ENCODE measurements at regions not wholly inside any gene's neighbourhood (a gene's known extent, or its start where the extent isn't known, plus 50 kb on each side); places are given as distances from the start of the nearest gene placed in this dataset.

DNA sequence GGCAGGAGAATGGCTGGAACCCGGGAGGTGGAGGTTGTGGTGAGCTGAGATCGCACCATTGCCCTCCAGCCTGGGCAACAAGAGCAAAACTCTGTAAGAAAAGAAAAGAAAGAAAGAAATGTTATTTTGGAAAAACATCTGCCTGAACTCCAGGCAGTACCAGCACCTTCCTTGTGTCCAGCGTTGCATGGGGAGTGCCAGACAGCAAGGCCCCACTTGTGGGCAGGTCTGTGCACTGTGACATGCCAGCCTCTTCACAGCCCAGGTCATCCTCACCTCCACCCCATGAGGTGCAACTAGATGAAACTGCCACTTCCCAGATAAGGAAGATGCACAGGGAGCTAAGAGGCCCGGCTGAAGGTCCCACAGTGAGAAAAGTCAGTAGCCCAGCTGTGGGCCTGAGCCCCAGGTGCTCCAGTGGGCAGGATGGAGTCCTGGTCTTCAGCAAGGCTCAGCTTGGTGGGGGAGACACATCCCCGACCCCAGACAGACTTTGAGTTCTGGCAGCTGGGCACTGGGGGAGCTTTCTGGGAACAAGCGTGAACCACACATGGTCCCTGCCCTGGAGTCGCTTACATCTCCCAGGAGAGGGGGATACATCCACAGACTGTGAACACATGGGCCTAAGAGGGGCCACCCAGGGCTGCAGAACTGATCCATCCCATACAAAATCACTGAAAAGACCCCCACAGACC is 146.9 kb upstream of the IER5L start:
- no peaks in the 10 kb centered on the region for H4K20me1 ChIP-seq (ENCODE audit: insufficient read depth)
- H3K36me3 ChIP-seq (replicated peaks in 1 of 2; ENCODE audit: control insufficient read depth in 1 of 2, insufficient read depth in 2 of 2, low read length in 1 of 2) = no peaks in the 10 kb centered on the region
- no peak overlapping the region for H2AFZ ChIP-seq (ENCODE audit: low read depth)
- no peak overlapping the region for H3K4me3 ChIP-seq (ENCODE audit: low read depth in 2 of 2, low read length in 1 of 2)
- H3K9me2 ChIP-seq = no peaks in the 10 kb centered on the region
- H3K27me3 ChIP-seq (ENCODE audit: insufficient read depth) = no peaks in the 10 kb centered on the region
- peaks cover 11% of the 10 kb centered on the region for H3F3A ChIP-seq (replicated peaks; ENCODE audit: insufficient read depth)
- no peak for DNase-seq
- H3K9ac ChIP-seq = no peak overlapping the region
- H3K79me2 ChIP-seq (ENCODE audit: insufficient read depth) = 0 out of 2 replicates have a peak, but pooled peaks cover 3% of the 10 kb centered on the region
- no peak overlapping the region for H3K27ac ChIP-seq (ENCODE audit: low read depth in 2 of 2, low read length in 1 of 2)
- TF ChIP-seq RAD21 (IDR thresholded peaks at IDR 0.05; ENCODE audit: low read length) (0 out of 2 replicates have a peak, but pooled peaks have one; percentile 5), MXI1 (IDR thresholded peaks at IDR 0.05; ENCODE audit: low read depth, low read length) (no peak), SIN3A (IDR thresholded peaks at IDR 0.05; ENCODE audit: borderline replicate concordance, low read depth, low read length) (no peak)
- H3K9me3 ChIP-seq = no peaks in the 10 kb centered on the region
- WGBS (ENCODE audit: low lambda C conversion rate) = 96% methylated on average over 6 of the region's 7 CpGs
- POLR2A ChIA-PET = interaction anchor here (1.5 kb wide), 1 partner anchor 9 kb away, joined by 7 read pairs; no protein-coding TSS in a partner anchor
- H3K4me1 ChIP-seq (ENCODE audit: control insufficient read depth in 1 of 2, insufficient read depth in 2 of 2, low read depth in 1 of 2, low read length in 1 of 2) = peaks cover 15 to 28% of the 10 kb centered on the region in 2 experiments; a peak in 3 of 4 replicates
- CTCF ChIA-PET = interaction anchor here (0.7 to 1.4 kb wide), 2 partner anchors 157 to 286 kb away, joined by 3 read pairs; no protein-coding TSS in a partner anchor
- no peak overlapping the region for H3K4me2 ChIP-seq

DNA sequence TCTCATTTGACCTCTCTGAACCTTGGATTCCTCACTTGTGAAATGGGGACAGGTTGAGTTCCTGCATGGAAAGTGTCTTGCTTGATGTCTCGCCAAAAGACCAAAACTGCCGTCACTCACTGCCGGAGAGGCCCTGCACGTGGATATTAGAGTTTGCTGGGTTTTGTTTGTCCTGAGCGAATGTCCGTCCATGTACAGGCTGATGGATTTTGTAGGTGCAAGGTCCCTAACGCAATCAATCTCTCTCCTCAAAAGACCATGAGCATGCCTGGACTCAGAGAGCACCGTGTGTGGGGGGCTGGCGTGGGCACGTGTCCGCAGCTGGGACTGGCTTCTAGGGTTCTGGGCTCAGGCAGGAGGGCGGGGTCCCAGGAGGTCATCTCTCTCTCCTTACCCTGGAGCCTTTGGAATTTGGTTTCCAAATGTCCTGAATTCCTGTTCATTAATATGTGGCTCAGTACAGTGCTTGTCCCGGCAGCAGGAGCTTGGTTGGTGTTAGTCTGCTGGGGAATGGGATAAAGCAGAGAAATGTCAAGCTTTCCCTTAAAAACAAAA is 146.0 kb upstream of the IER5L start:
- POLR2A ChIA-PET = interaction anchor here (0.9 kb wide), 1 partner anchor 172 kb away, joined by 8 read pairs; no protein-coding TSS in a partner anchor
- Histone ChIP-seq H3K9me2 (no peaks in the 10 kb centered on the region), H2AFZ (ENCODE audit: low read depth) (no peak overlapping the region), H3K9me3 (no peaks in the 10 kb centered on the region), H3K4me1 (ENCODE audit: control insufficient read depth in 1 of 2, insufficient read depth in 2 of 2, low read depth in 1 of 2, low read length in 1 of 2) (peaks cover 20 to 36% of the 10 kb centered on the region in 2 experiments; a peak in 3 of 4 replicates), H3K4me2 (no peak overlapping the region), H3F3A (replicated peaks; ENCODE audit: insufficient read depth) (peaks cover 11% of the 10 kb centered on the region), H3K4me3 (ENCODE audit: low read depth in 2 of 2, low read length in 1 of 2) (no peak overlapping the region), H3K36me3 (replicated peaks in 1 of 2; ENCODE audit: control insufficient read depth in 1 of 2, insufficient read depth in 2 of 2, low read length in 1 of 2) (no peaks in the 10 kb centered on the region), H3K9ac (no peak overlapping the region), H3K27ac (ENCODE audit: low read depth in 2 of 2, low read length in 1 of 2) (peak overlapping the region in 1 of 2 experiments; percentile 17; a peak in 1 of 4 replicates), H3K79me2 (ENCODE audit: insufficient read depth) (0 out of 2 replicates have a peak, but pooled peaks cover 3% of the 10 kb centered on the region), H4K20me1 (ENCODE audit: insufficient read depth) (no peaks in the 10 kb centered on the region), H3K27me3 (ENCODE audit: insufficient read depth) (no peaks in the 10 kb centered on the region)
- no peak for DNase-seq
- CTCF ChIA-PET = interaction anchor here (1.2 to 1.4 kb wide), 2 partner anchors 67 to 158 kb away, joined by 3 read pairs; no protein-coding TSS in a partner anchor
- 91% methylated on average over 13 of the region's 13 CpGs for WGBS (ENCODE audit: low lambda C conversion rate)
- no peak for TF ChIP-seq TAF1 (IDR thresholded peaks at IDR 0.05; ENCODE audit: borderline replicate concordance, low read depth, low read length)
- TF ChIP-seq FOXJ3 (CRISPR knock-in tag; IDR thresholded peaks at IDR 0.05) = no peak
- TF ChIP-seq, protein P1, sequence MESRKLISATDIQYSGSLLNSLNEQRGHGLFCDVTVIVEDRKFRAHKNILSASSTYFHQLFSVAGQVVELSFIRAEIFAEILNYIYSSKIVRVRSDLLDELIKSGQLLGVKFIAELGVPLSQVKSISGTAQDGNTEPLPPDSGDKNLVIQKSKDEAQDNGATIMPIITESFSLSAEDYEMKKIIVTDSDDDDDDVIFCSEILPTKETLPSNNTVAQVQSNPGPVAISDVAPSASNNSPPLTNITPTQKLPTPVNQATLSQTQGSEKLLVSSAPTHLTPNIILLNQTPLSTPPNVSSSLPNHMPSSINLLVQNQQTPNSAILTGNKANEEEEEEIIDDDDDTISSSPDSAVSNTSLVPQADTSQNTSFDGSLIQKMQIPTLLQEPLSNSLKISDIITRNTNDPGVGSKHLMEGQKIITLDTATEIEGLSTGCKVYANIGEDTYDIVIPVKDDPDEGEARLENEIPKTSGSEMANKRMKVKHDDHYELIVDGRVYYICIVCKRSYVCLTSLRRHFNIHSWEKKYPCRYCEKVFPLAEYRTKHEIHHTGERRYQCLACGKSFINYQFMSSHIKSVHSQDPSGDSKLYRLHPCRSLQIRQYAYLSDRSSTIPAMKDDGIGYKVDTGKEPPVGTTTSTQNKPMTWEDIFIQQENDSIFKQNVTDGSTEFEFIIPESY (IDR thresholded peaks at IDR 0.05; ENCODE audit: borderline replicate concordance, low read depth) = no peak
- no peak for TF ChIP-seq ELF1 (IDR thresholded peaks at IDR 0.05)
- no peak for TF ChIP-seq JUND (IDR thresholded peaks at IDR 0.05)
- TF ChIP-seq MEF2A (IDR thresholded peaks at IDR 0.05; ENCODE audit: borderline replicate concordance, low read depth) = no peak
- TF ChIP-seq, protein P2, sequence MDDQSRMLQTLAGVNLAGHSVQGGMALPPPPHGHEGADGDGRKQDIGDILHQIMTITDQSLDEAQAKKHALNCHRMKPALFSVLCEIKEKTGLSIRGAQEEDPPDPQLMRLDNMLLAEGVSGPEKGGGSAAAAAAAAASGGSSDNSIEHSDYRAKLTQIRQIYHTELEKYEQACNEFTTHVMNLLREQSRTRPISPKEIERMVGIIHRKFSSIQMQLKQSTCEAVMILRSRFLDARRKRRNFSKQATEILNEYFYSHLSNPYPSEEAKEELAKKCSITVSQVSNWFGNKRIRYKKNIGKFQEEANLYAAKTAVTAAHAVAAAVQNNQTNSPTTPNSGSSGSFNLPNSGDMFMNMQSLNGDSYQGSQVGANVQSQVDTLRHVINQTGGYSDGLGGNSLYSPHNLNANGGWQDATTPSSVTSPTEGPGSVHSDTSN (IDR thresholded peaks at IDR 0.05) = no peak
- TF ChIP-seq, protein P3, sequence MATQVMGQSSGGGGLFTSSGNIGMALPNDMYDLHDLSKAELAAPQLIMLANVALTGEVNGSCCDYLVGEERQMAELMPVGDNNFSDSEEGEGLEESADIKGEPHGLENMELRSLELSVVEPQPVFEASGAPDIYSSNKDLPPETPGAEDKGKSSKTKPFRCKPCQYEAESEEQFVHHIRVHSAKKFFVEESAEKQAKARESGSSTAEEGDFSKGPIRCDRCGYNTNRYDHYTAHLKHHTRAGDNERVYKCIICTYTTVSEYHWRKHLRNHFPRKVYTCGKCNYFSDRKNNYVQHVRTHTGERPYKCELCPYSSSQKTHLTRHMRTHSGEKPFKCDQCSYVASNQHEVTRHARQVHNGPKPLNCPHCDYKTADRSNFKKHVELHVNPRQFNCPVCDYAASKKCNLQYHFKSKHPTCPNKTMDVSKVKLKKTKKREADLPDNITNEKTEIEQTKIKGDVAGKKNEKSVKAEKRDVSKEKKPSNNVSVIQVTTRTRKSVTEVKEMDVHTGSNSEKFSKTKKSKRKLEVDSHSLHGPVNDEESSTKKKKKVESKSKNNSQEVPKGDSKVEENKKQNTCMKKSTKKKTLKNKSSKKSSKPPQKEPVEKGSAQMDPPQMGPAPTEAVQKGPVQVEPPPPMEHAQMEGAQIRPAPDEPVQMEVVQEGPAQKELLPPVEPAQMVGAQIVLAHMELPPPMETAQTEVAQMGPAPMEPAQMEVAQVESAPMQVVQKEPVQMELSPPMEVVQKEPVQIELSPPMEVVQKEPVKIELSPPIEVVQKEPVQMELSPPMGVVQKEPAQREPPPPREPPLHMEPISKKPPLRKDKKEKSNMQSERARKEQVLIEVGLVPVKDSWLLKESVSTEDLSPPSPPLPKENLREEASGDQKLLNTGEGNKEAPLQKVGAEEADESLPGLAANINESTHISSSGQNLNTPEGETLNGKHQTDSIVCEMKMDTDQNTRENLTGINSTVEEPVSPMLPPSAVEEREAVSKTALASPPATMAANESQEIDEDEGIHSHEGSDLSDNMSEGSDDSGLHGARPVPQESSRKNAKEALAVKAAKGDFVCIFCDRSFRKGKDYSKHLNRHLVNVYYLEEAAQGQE (IDR thresholded peaks at IDR 0.05; ENCODE audit: low read depth, low read length) = no peak
- TF ChIP-seq EP300 (IDR thresholded peaks at IDR 0.05; ENCODE audit: borderline replicate concordance in 1 of 2, low read depth in 1 of 2, low read length in 1 of 2) = no peak
- TF ChIP-seq SIN3A (IDR thresholded peaks at IDR 0.05; ENCODE audit: borderline replicate concordance, low read depth, low read length) = no peak
- no peak for TF ChIP-seq TCF12 (IDR thresholded peaks at IDR 0.05)
- no peak for TF ChIP-seq EZH2phosphoT487 (IDR thresholded peaks at IDR 0.05; ENCODE audit: borderline replicate concordance, low read depth)
- no peak for TF ChIP-seq NFIC (IDR thresholded peaks at IDR 0.05; ENCODE audit: borderline replicate concordance)
- no peak for TF ChIP-seq GABPA (IDR thresholded peaks at IDR 0.05; ENCODE audit: low read depth)
- TF ChIP-seq, protein P4, sequence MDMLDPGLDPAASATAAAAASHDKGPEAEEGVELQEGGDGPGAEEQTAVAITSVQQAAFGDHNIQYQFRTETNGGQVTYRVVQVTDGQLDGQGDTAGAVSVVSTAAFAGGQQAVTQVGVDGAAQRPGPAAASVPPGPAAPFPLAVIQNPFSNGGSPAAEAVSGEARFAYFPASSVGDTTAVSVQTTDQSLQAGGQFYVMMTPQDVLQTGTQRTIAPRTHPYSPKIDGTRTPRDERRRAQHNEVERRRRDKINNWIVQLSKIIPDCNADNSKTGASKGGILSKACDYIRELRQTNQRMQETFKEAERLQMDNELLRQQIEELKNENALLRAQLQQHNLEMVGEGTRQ (IDR thresholded peaks at IDR 0.05; ENCODE audit: borderline replicate concordance, low read depth, low read length) = no peak
- no peak for TF ChIP-seq CHD2 (IDR thresholded peaks at IDR 0.05; ENCODE audit: low read length, partially characterized antibody)
- no peak for TF ChIP-seq GATA2 (CRISPR knock-in tag; IDR thresholded peaks at IDR 0.05)
